ENCODE measurements at regions not wholly inside any gene's neighbourhood (a gene's known extent, or its start where the extent isn't known, plus 50 kb on each side); places are given as distances from the start of the nearest gene placed in this dataset.

DNA sequence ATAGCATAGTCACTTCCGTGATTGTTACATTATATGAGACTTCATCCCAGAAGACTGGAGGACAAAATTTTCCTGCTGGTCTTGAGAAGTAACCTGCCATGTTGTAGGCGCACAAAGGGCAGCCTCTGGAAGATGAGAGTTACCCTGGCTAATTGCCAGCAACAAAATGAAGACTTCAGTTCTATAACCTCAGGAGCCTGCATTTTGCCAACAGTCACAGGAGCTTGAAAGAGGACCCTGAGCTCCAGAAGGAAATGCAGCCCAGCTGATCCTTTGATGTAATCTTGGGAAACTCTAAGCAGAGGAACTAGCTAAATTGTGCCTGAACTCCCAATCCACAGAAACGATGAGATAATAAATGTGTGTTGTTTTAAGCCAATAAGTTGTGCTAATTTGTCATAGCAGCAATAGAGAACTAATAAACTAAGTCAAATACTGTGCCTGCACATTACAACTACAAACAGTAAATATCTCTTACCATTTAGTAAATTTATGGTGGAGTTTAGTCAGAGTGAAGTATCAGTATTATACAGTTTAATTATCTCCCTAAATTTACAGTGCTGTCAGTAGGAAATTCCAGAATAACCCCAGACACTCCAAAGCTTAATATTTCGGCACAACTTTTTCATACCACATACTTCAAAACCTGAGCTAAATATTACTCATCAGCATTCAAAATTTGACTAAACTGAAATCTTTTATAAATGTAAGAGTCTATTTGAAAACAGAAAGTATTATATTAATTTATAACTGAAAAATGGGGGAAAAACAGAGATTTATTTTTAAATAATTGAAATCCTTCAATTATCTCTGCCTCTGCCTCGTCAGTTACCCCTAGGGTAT, 90.1 kb upstream of the MAPK10 start:
- ATAC-seq, result no peak
- TF ChIP-seq ISL1 (CRISPR knock-in tag; IDR thresholded peaks at IDR 0.05), result peak; percentile 47; the same call in 1 of the 2 replicates
- TF ChIP-seq, protein P1, sequence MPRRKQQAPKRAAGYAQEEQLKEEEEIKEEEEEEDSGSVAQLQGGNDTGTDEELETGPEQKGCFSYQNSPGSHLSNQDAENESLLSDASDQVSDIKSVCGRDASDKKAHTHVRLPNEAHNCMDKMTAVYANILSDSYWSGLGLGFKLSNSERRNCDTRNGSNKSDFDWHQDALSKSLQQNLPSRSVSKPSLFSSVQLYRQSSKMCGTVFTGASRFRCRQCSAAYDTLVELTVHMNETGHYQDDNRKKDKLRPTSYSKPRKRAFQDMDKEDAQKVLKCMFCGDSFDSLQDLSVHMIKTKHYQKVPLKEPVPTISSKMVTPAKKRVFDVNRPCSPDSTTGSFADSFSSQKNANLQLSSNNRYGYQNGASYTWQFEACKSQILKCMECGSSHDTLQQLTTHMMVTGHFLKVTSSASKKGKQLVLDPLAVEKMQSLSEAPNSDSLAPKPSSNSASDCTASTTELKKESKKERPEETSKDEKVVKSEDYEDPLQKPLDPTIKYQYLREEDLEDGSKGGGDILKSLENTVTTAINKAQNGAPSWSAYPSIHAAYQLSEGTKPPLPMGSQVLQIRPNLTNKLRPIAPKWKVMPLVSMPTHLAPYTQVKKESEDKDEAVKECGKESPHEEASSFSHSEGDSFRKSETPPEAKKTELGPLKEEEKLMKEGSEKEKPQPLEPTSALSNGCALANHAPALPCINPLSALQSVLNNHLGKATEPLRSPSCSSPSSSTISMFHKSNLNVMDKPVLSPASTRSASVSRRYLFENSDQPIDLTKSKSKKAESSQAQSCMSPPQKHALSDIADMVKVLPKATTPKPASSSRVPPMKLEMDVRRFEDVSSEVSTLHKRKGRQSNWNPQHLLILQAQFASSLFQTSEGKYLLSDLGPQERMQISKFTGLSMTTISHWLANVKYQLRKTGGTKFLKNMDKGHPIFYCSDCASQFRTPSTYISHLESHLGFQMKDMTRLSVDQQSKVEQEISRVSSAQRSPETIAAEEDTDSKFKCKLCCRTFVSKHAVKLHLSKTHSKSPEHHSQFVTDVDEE (CRISPR knock-in tag; IDR thresholded peaks at IDR 0.05), result no peak

GRCh38 chr4:86450861-86451260, 91.0 kb upstream of the MAPK10 start:
- no peak for TF ChIP-seq ESRRG (CRISPR knock-in tag; IDR thresholded peaks at IDR 0.05)
- ATAC-seq, result no peak

- ATAC-seq, result peak; percentile 89
- TF ChIP-seq ESRRG (CRISPR knock-in tag; IDR thresholded peaks at IDR 0.05) (no peak), GLIS3 (CRISPR knock-in tag; IDR thresholded peaks at IDR 0.05) (no peak), ISL1 (CRISPR knock-in tag; IDR thresholded peaks at IDR 0.05) (no peak), RARB (CRISPR knock-in tag; IDR thresholded peaks at IDR 0.05) (no peak), CSDC2 (CRISPR knock-in tag; IDR thresholded peaks at IDR 0.05) (no peak), PPARA (CRISPR knock-in tag; IDR thresholded peaks at IDR 0.05; ENCODE audit: borderline replicate concordance) (no peak), ZFP3 (CRISPR knock-in tag; IDR thresholded peaks at IDR 0.05) (no peak), PATZ1 (CRISPR knock-in tag; IDR thresholded peaks at IDR 0.05; ENCODE audit: borderline replicate concordance) (no peak), ZFP30 (CRISPR knock-in tag; IDR thresholded peaks at IDR 0.05) (no peak), ZC3H10 (CRISPR knock-in tag; IDR thresholded peaks at IDR 0.05) (no peak), TCF4 (CRISPR knock-in tag; IDR thresholded peaks at IDR 0.05; ENCODE audit: borderline replicate concordance) (no peak), OSR1 (CRISPR knock-in tag; IDR thresholded peaks at IDR 0.05) (no peak)
Observed at GRCh38 chr4:86451560-86452330, 91.9 kb upstream of the MAPK10 start.

DNA sequence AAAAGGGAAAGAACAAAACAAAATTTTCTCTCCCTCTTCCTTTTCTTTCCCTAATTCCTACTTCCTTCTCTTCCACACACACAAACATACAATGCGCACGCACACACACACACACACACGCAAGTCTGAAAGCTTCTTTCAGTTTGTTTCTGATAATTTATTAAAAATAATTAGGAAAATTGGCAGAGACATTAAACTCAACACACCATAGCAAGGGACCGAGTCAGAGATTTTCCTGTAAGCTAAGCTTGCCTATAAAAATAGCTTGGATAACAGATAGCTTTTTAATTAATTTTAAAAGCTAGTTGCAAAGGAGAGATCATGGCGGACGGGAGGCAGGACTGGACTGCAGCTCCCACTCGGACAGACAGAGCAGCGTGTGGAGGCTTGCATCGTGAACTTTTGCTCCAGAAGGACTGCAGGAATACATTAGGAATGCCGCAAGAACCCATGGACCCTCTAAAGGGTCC, 92.6 kb upstream of the MAPK10 start:
- peak; percentile 20; the same call in 1 of the 3 replicates for ATAC-seq
- TF ChIP-seq ZNF565 (CRISPR knock-in tag; conservative IDR thresholded peaks at IDR 0.05; ENCODE audit: low read depth) (no peak), POU6F1 (CRISPR knock-in tag; IDR thresholded peaks at IDR 0.05; ENCODE audit: borderline replicate concordance, low read depth) (no peak), ZNF70 (CRISPR knock-in tag; IDR thresholded peaks at IDR 0.05) (no peak), RARB (CRISPR knock-in tag; IDR thresholded peaks at IDR 0.05) (no peak), ZC3H10 (CRISPR knock-in tag; IDR thresholded peaks at IDR 0.05) (no peak), ISL1 (CRISPR knock-in tag; IDR thresholded peaks at IDR 0.05) (no peak), GLIS3 (CRISPR knock-in tag; IDR thresholded peaks at IDR 0.05) (no peak), ZNF8 (CRISPR knock-in tag; IDR thresholded peaks at IDR 0.05) (no peak), BACH2 (CRISPR knock-in tag; IDR thresholded peaks at IDR 0.05; ENCODE audit: borderline replicate concordance) (no peak), TCF4 (CRISPR knock-in tag; IDR thresholded peaks at IDR 0.05; ENCODE audit: borderline replicate concordance) (no peak), ARNTL (CRISPR knock-in tag; IDR thresholded peaks at IDR 0.05; ENCODE audit: borderline replicate concordance, low read depth) (no peak), PATZ1 (CRISPR knock-in tag; IDR thresholded peaks at IDR 0.05; ENCODE audit: borderline replicate concordance) (no peak), CSDC2 (CRISPR knock-in tag; IDR thresholded peaks at IDR 0.05) (no peak), CREB5 (CRISPR knock-in tag; IDR thresholded peaks at IDR 0.05; ENCODE audit: low read depth) (no peak), ZFP30 (CRISPR knock-in tag; IDR thresholded peaks at IDR 0.05) (no peak), SNAI2 (CRISPR knock-in tag; IDR thresholded peaks at IDR 0.05) (no peak), PPARA (CRISPR knock-in tag; IDR thresholded peaks at IDR 0.05; ENCODE audit: borderline replicate concordance) (no peak), OSR1 (CRISPR knock-in tag; IDR thresholded peaks at IDR 0.05) (no peak), ESRRG (CRISPR knock-in tag; IDR thresholded peaks at IDR 0.05) (no peak)
- TF ChIP-seq, protein P2, sequence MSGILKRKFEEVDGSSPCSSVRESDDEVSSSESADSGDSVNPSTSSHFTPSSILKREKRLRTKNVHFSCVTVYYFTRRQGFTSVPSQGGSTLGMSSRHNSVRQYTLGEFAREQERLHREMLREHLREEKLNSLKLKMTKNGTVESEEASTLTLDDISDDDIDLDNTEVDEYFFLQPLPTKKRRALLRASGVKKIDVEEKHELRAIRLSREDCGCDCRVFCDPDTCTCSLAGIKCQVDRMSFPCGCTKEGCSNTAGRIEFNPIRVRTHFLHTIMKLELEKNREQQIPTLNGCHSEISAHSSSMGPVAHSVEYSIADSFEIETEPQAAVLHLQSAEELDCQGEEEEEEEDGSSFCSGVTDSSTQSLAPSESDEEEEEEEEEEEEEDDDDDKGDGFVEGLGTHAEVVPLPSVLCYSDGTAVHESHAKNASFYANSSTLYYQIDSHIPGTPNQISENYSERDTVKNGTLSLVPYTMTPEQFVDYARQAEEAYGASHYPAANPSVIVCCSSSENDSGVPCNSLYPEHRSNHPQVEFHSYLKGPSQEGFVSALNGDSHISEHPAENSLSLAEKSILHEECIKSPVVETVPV (CRISPR knock-in tag; IDR thresholded peaks at IDR 0.05), result no peak
